H9 (cell line): ENCODE measurements at regions not wholly inside any gene's neighbourhood (a gene's known extent, or its start where the extent isn't known, plus 50 kb on each side); places are given as distances from the start of the nearest gene placed in this dataset.

Experiments
- DNase-seq: peaks from one replicate; pipeline ENCODE4 v3.0.0-alpha.2; 2017
- H2AFZ ChIP-seq: one replicate; pipeline ENCODE4 v1.6.1; 2013; ENCODE audit warnings: mild to moderate bottlenecking, low read length, control low read depth, moderate library complexity
- H2AK5ac ChIP-seq: 2 replicates; pipeline ENCODE4 v1.6.1; 2013; ENCODE audit warnings: low read length, control low read depth, mixed read lengths; ENCODE audit not compliant: insufficient read length
- H2BK120ac ChIP-seq: one replicate; pipeline ENCODE4 v1.6.1; 2013; ENCODE audit warnings: low read depth, mild to moderate bottlenecking, low read length, control low read depth, inconsistent platforms; ENCODE audit not compliant: poor library complexity, severe bottlenecking
- H2BK12ac ChIP-seq: 2 replicates; pipeline ENCODE4 v1.6.1; 2013; ENCODE audit warnings: low read length, control low read depth, mixed read lengths, low read depth; ENCODE audit not compliant: insufficient read length
- H2BK15ac ChIP-seq: 2 replicates; pipeline ENCODE4 v1.6.1; 2013; ENCODE audit warnings: low read depth, low read length, control low read depth
- H2BK20ac ChIP-seq: one replicate; pipeline ENCODE4 v1.6.1; 2013; ENCODE audit warnings: low read depth, mild to moderate bottlenecking, low read length, control low read depth, inconsistent platforms; ENCODE audit not compliant: poor library complexity, severe bottlenecking
- H2BK5ac ChIP-seq: 2 replicates; pipeline ENCODE4 v1.6.1; 2013; ENCODE audit warnings: low read length, control low read depth, mixed read lengths; ENCODE audit not compliant: insufficient read length
- H3K14ac ChIP-seq: 2 replicates; pipeline ENCODE4 v1.6.1; 2013; ENCODE audit warnings: low read length, control low read depth; ENCODE audit not compliant: insufficient read depth
- H3K18ac ChIP-seq: 2 replicates; pipeline ENCODE4 v1.6.1; 2013; ENCODE audit warnings: low read depth, mild to moderate bottlenecking, mixed read lengths, low read length, control low read depth; ENCODE audit not compliant: insufficient read length
- H3K23ac ChIP-seq: 2 replicates; pipeline ENCODE4 v1.6.1; 2013; ENCODE audit warnings: low read length, control low read depth, mixed read lengths, low read depth; ENCODE audit not compliant: insufficient read length
- H3K23me2 ChIP-seq: 2 replicates; pipeline ENCODE4 v1.6.1; 2013; ENCODE audit warnings: low read depth, mild to moderate bottlenecking, mixed read lengths, low read length, control low read depth; ENCODE audit not compliant: insufficient read length, poor library complexity, severe bottlenecking
- H3K27ac ChIP-seq: 2 replicates; pipeline ENCODE4 v1.5.1; 2013; ENCODE audit warnings: low read length, control low read depth, mixed read lengths, low read depth; ENCODE audit not compliant: insufficient read length
- H3K27me3 ChIP-seq: 2 replicates; pipeline ENCODE4 v1.6.1; 2013; ENCODE audit warnings: low read length, control low read depth, inconsistent platforms; ENCODE audit not compliant: insufficient read depth
- H3K4ac ChIP-seq: 2 replicates; pipeline ENCODE4 v1.6.1; 2013; ENCODE audit warnings: low read depth, mild to moderate bottlenecking, control low read depth, inconsistent platforms, low read length, moderate library complexity
- H3K4me1 ChIP-seq: 2 replicates; pipeline ENCODE4 v1.6.1; 2013; ENCODE audit warnings: low read length, control low read depth, inconsistent platforms; ENCODE audit not compliant: insufficient read depth
- H3K4me2 ChIP-seq: 2 replicates; pipeline ENCODE4 v1.6.1; 2013; ENCODE audit warnings: low read length, control low read depth, mixed read lengths; ENCODE audit not compliant: insufficient read length, insufficient read depth
- H3K56ac ChIP-seq: 2 replicates; pipeline ENCODE4 v1.6.1; 2013; ENCODE audit warnings: low read depth, mild to moderate bottlenecking, mixed read lengths, low read length, control low read depth; ENCODE audit not compliant: insufficient read length
- H3K79me1 ChIP-seq: 2 replicates; pipeline ENCODE4 v1.6.1; 2013; ENCODE audit warnings: low read depth, mild to moderate bottlenecking, moderate library complexity, low read length, control low read depth, inconsistent platforms; ENCODE audit not compliant: insufficient read depth, poor library complexity, severe bottlenecking
- H3K79me2 ChIP-seq: 2 replicates; pipeline ENCODE4 v1.6.1; 2013; ENCODE audit warnings: low read length, control low read depth, inconsistent platforms; ENCODE audit not compliant: insufficient read depth
- H3K9ac ChIP-seq: 2 replicates; pipeline ENCODE4 v1.6.1; 2013; ENCODE audit warnings: low read length, control low read depth, mixed read lengths; ENCODE audit not compliant: insufficient read length; ENCODE audit errors: extremely low read depth
- H3K9me3 ChIP-seq: one replicate; pipeline ENCODE4 v1.6.1; 2013; ENCODE audit warnings: low read depth, low read length, inconsistent platforms; ENCODE audit not compliant: control insufficient read depth
- H3T11ph ChIP-seq: one replicate; pipeline ENCODE4 v1.6.1; 2013; ENCODE audit warnings: mild to moderate bottlenecking, low read length, control low read depth, inconsistent platforms
- H4K20me1 ChIP-seq: one replicate; pipeline ENCODE4 v1.6.1; 2013; ENCODE audit not compliant: control insufficient read depth, insufficient read length, insufficient read depth
- H4K5ac ChIP-seq: 2 replicates; pipeline ENCODE4 v1.6.1; 2013; ENCODE audit warnings: low read depth, mild to moderate bottlenecking, mixed read lengths, low read length, control low read depth; ENCODE audit not compliant: insufficient read length
- H4K8ac ChIP-seq: replicated peaks from 2 replicates; pipeline ENCODE4 v1.6.1; 2013; ENCODE audit warnings: low read length, control low read depth, mixed read lengths, low read depth; ENCODE audit not compliant: insufficient read length
- H4K91ac ChIP-seq: 2 replicates; pipeline ENCODE4 v1.6.1; 2013; ENCODE audit warnings: low read depth, mild to moderate bottlenecking, moderate library complexity, mixed read lengths, low read length, control low read depth; ENCODE audit not compliant: insufficient read length
- H3K27ac Mint-ChIP-seq, 3 experiments: 2 replicates in 2 of 3; 3 replicates in 1 of 3; pipeline ENCODE4 v1.8.0; 2020 to 2021; ENCODE audit warnings: mixed read lengths in 3 of 3, mild to moderate bottlenecking in 1 of 3, moderate library complexity in 1 of 3
- H3K27me3 Mint-ChIP-seq: 2 replicates; pipeline ENCODE4 v1.8.0; 2021; ENCODE audit warnings: low read depth, mild to moderate bottlenecking, moderate library complexity, mixed read lengths
- H3K36me3 Mint-ChIP-seq, 3 experiments: 2 replicates in 2 of 3; 3 replicates in 1 of 3; pipeline ENCODE4 v1.8.0; 2020 to 2021; ENCODE audit warnings: low read depth in 3 of 3, mixed read lengths in 3 of 3; ENCODE audit not compliant: insufficient read depth in 1 of 3
- H3K4me1 Mint-ChIP-seq, 2 experiments: 2 replicates each; pipeline ENCODE4 v1.8.0; 2020; ENCODE audit warnings: mixed read lengths in 2 of 2
- H3K4me3 Mint-ChIP-seq, 2 experiments: 2 replicates in 1 of 2; 3 replicates in 1 of 2; pipeline ENCODE4 v1.8.0; 2020 to 2021; ENCODE audit warnings: mild to moderate bottlenecking in 2 of 2, mixed read lengths in 2 of 2, moderate library complexity in 1 of 2
- H3K9me3 Mint-ChIP-seq, 2 experiments: 2 replicates in 1 of 2; 3 replicates in 1 of 2; pipeline ENCODE4 v1.8.0; 2020; ENCODE audit warnings: mild to moderate bottlenecking in 2 of 2, mixed read lengths in 2 of 2, moderate library complexity in 1 of 2
- WGBS: extraction: QIAGEN DNeasy Blood & Tissue Kit; methylation state at CpG from one replicate; pipeline ENCODE4 v1.1.7; 2013; ENCODE audit warnings: missing lambda C conversion rate, low lambda C conversion rate, mixed read lengths; ENCODE audit not compliant: insufficient read length; ENCODE audit errors: extremely low coverage; 5-methylcytosine and 5-hydroxymethylcytosine counted together
- TF ChIP-seq, protein P1 (sequence below): fragments of 200-600 bp; sonication (generic); conservative IDR thresholded peaks from 3 replicates; pipeline ENCODE4 v1.8.0; 2021; ENCODE audit warnings: antibody characterized with exemption, mild to moderate bottlenecking

- no peak overlapping the region for H3K27ac ChIP-seq
- no peak overlapping the region for H3K56ac ChIP-seq
- Mint-ChIP-seq H3K4me1 (no peaks in the 10 kb centered on the region), H3K27me3 (no peaks in the 10 kb centered on the region), H3K27ac (no peak overlapping the region), H3K4me3 (no peak overlapping the region), H3K9me3 (peaks cover 3 to 6% of the 10 kb centered on the region in 2 experiments; a peak in 4 of 5 replicates), H3K36me3 (peaks cover 0 to 8% (median 3%) of the 10 kb centered on the region in 3 experiments; a peak in 4 of 7 replicates)
- H3K27me3 ChIP-seq, result no peaks in the 10 kb centered on the region
- no peak overlapping the region for H3K18ac ChIP-seq
- no peak overlapping the region for H3K4me2 ChIP-seq
- no peaks in the 10 kb centered on the region for H3K79me2 ChIP-seq
- H2BK15ac ChIP-seq, result no peak overlapping the region
- TF ChIP-seq, protein P1, sequence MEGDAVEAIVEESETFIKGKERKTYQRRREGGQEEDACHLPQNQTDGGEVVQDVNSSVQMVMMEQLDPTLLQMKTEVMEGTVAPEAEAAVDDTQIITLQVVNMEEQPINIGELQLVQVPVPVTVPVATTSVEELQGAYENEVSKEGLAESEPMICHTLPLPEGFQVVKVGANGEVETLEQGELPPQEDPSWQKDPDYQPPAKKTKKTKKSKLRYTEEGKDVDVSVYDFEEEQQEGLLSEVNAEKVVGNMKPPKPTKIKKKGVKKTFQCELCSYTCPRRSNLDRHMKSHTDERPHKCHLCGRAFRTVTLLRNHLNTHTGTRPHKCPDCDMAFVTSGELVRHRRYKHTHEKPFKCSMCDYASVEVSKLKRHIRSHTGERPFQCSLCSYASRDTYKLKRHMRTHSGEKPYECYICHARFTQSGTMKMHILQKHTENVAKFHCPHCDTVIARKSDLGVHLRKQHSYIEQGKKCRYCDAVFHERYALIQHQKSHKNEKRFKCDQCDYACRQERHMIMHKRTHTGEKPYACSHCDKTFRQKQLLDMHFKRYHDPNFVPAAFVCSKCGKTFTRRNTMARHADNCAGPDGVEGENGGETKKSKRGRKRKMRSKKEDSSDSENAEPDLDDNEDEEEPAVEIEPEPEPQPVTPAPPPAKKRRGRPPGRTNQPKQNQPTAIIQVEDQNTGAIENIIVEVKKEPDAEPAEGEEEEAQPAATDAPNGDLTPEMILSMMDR, result no peak
- no peak overlapping the region for H3T11ph ChIP-seq
- H3K23ac ChIP-seq, result no peak overlapping the region
- no peaks in the 10 kb centered on the region for H3K9me3 ChIP-seq
- no peak overlapping the region for H4K91ac ChIP-seq
- no peak overlapping the region for H3K14ac ChIP-seq
- H3K4ac ChIP-seq, result no peak overlapping the region
- no peaks in the 10 kb centered on the region for H3K4me1 ChIP-seq
- H2AFZ ChIP-seq, result no peak overlapping the region
- no peak overlapping the region for H2BK120ac ChIP-seq
- no peaks in the 10 kb centered on the region for H4K20me1 ChIP-seq
- no peaks in the 10 kb centered on the region for H3K23me2 ChIP-seq
- no peak overlapping the region for H3K9ac ChIP-seq
- no peaks in the 10 kb centered on the region for H3K79me1 ChIP-seq
- DNase-seq, result no peak
- no peak overlapping the region for H4K5ac ChIP-seq
- no CpG with 5 or more reads among the region's 2 CpGs for WGBS
- H2BK20ac ChIP-seq, result no peak overlapping the region
- no peak overlapping the region for H2BK5ac ChIP-seq
- H4K8ac ChIP-seq, result no peak overlapping the region
- H2AK5ac ChIP-seq, result no peak overlapping the region
- no peak overlapping the region for H2BK12ac ChIP-seq
These were observed 252.8 kb upstream of the HS3ST5 start for GRCh38 chr6:114595591-114595990.
